ENCODE measurements at regions not wholly inside any gene's neighbourhood (a gene's known extent, or its start where the extent isn't known, plus 50 kb on each side); places are given as distances from the start of the nearest gene placed in this dataset.

GRCh38 chr4:123880631-123881030, 484.0 kb downstream of the SPRY1 start:
- Histone ChIP-seq H3K4me3 (ENCODE audit: low read depth, low read length) (no peak overlapping the region), H3K27ac (no peak overlapping the region), H3K27me3 (replicated peaks) (no peaks in the 10 kb centered on the region), H3K36me3 (replicated peaks) (no peaks in the 10 kb centered on the region)
- DNase-seq, result no peak
- no peak for TF ChIP-seq CTCF (IDR thresholded peaks at IDR 0.05; ENCODE audit: low read depth, low read length, missing control alignments)
- in situ Hi-C loops (cut with HindIII; ENCODE audit: low pct_ligation_motif_present, low sequenced_read_pairs), result no loop called here

- H3K27ac ChIP-seq, result no peak overlapping the region
- in situ Hi-C loops (cut with HindIII; ENCODE audit: low pct_ligation_motif_present, low sequenced_read_pairs), result no loop called here
- no peak for DNase-seq
- H3K4me3 ChIP-seq (ENCODE audit: low read depth, low read length), result no peak overlapping the region
- no peaks in the 10 kb centered on the region for H3K27me3 ChIP-seq (replicated peaks)
- TF ChIP-seq CTCF (IDR thresholded peaks at IDR 0.05; ENCODE audit: low read depth, low read length, missing control alignments), result no peak
- H3K36me3 ChIP-seq (replicated peaks), result no peaks in the 10 kb centered on the region
Measured at GRCh38 chr4:123884922-123885321, 488.3 kb downstream of the SPRY1 start.

- in situ Hi-C loops (cut with HindIII; ENCODE audit: low pct_ligation_motif_present, low sequenced_read_pairs), result no loop called here
- DNase-seq, result no peak
- H3K36me3 ChIP-seq (replicated peaks), result no peaks in the 10 kb centered on the region
Measured at GRCh38 chr4:123889507-123889906, 492.9 kb downstream of the SPRY1 start.

GRCh38 chr4:123890889-123891288, 494.3 kb downstream of the SPRY1 start:
- Histone ChIP-seq H3K4me3 (ENCODE audit: low read depth, low read length) (no peak overlapping the region), H3K27me3 (replicated peaks) (no peaks in the 10 kb centered on the region), H3K36me3 (replicated peaks) (no peaks in the 10 kb centered on the region), H3K27ac (no peak overlapping the region)
- no peak for DNase-seq
- in situ Hi-C loops (cut with HindIII; ENCODE audit: low pct_ligation_motif_present, low sequenced_read_pairs), result no loop called here
- TF ChIP-seq CTCF (IDR thresholded peaks at IDR 0.05; ENCODE audit: low read depth, low read length, missing control alignments), result no peak

More at GRCh38 chr4:123889507-123889906, 492.9 kb downstream of the SPRY1 start:
- no peaks in the 10 kb centered on the region for H3K27me3 ChIP-seq (replicated peaks)
- no peak for TF ChIP-seq CTCF (IDR thresholded peaks at IDR 0.05; ENCODE audit: low read depth, low read length, missing control alignments)
- no peak overlapping the region for H3K4me3 ChIP-seq (ENCODE audit: low read depth, low read length)
- H3K27ac ChIP-seq, result no peak overlapping the region

GRCh38 chr4:123891881-123892280, 495.3 kb downstream of the SPRY1 start:
- H3K27ac ChIP-seq, result no peak overlapping the region
- H3K36me3 ChIP-seq (replicated peaks), result no peaks in the 10 kb centered on the region
- in situ Hi-C loops (cut with HindIII; ENCODE audit: low pct_ligation_motif_present, low sequenced_read_pairs), result no loop called here
- H3K4me3 ChIP-seq (ENCODE audit: low read depth, low read length), result no peak overlapping the region
- no peak for DNase-seq
- H3K27me3 ChIP-seq (replicated peaks), result no peaks in the 10 kb centered on the region
- TF ChIP-seq CTCF (IDR thresholded peaks at IDR 0.05; ENCODE audit: low read depth, low read length, missing control alignments), result no peak

- no peak for TF ChIP-seq CTCF (IDR thresholded peaks at IDR 0.05; ENCODE audit: low read depth, low read length, missing control alignments)
- Histone ChIP-seq H3K27me3 (replicated peaks) (no peaks in the 10 kb centered on the region), H3K27ac (no peak overlapping the region), H3K36me3 (replicated peaks) (no peaks in the 10 kb centered on the region), H3K4me3 (ENCODE audit: low read depth, low read length) (no peak overlapping the region)
- no peak for DNase-seq
- in situ Hi-C loops (cut with HindIII; ENCODE audit: low pct_ligation_motif_present, low sequenced_read_pairs), result no loop called here
Measured at GRCh38 chr4:123892368-123892976, 495.9 kb downstream of the SPRY1 start.

All from brain microvascular endothelial cell (primary cell).